GM18502 (cell line): ENCODE measurements at regions not wholly inside any gene's neighbourhood (a gene's known extent, or its start where the extent isn't known, plus 50 kb on each side); places are given as distances from the start of the nearest gene placed in this dataset.

Source experiments
- ATAC-seq: cut with Tn5 transposase; IDR thresholded peaks from one replicate; pipeline ENCODE4 v1.9.1; 2021; ENCODE audit warnings: mild to moderate bottlenecking; ENCODE audit not compliant: unreplicated experiment, poor library complexity

GRCh38 chr4:131052646-131053045, 1956.7 kb downstream of the C4orf33 start:
- ATAC-seq: no peak

- ATAC-seq: no peak
Observed at GRCh38 chr4:131054489-131055019, 1958.6 kb downstream of the C4orf33 start.

- ATAC-seq: no peak
Observed at GRCh38 chr4:131061734-131062133, 1965.8 kb downstream of the C4orf33 start.

GRCh38 chr4:131063878-131064277, 1967.9 kb downstream of the C4orf33 start:
- ATAC-seq: no peak

- ATAC-seq: no peak
Observed at GRCh38 chr4:131081069-131081468, 1985.1 kb downstream of the C4orf33 start.

- no peak for ATAC-seq
Observed at GRCh38 chr4:131084997-131085396, 1989.0 kb downstream of the C4orf33 start.

- ATAC-seq: no peak
Observed at GRCh38 chr4:131091896-131092295, 1995.9 kb downstream of the C4orf33 start.

- ATAC-seq: no peak
Observed at GRCh38 chr4:131093303-131093702, 1997.4 kb downstream of the C4orf33 start.

GRCh38 chr4:131098976-131099375, 2003.0 kb downstream of the C4orf33 start:
- no peak for ATAC-seq

GRCh38 chr4:131113273-131113672, 2017.3 kb downstream of the C4orf33 start:
- ATAC-seq: no peak

- no peak for ATAC-seq
Observed at GRCh38 chr4:131113704-131114103, 2017.8 kb downstream of the C4orf33 start.

- no peak for ATAC-seq
Observed at GRCh38 chr4:131119661-131120060, 2023.7 kb downstream of the C4orf33 start.

- no peak for ATAC-seq
Observed at GRCh38 chr4:131137196-131137595, 2011.9 kb upstream of the PCDH10 start.

- ATAC-seq: no peak
Observed at GRCh38 chr4:131159261-131159660, 1989.8 kb upstream of the PCDH10 start.

- ATAC-seq: no peak
Observed at GRCh38 chr4:131192318-131192717, 1956.8 kb upstream of the PCDH10 start.

GRCh38 chr4:131207589-131207988, 1941.5 kb upstream of the PCDH10 start:
- ATAC-seq: no peak

GRCh38 chr4:131248314-131248713, 1900.8 kb upstream of the PCDH10 start:
- ATAC-seq: no peak

- no peak for ATAC-seq
Observed at GRCh38 chr4:131251321-131251720, 1897.8 kb upstream of the PCDH10 start.

- ATAC-seq: no peak
Observed at GRCh38 chr4:131257241-131257640, 1891.9 kb upstream of the PCDH10 start.

GRCh38 chr4:131258361-131258760, 1890.7 kb upstream of the PCDH10 start:
- no peak for ATAC-seq

GRCh38 chr4:131288441-131288840, 1860.7 kb upstream of the PCDH10 start:
- ATAC-seq: no peak

- ATAC-seq: no peak
Observed at GRCh38 chr4:131296192-131296591, 1852.9 kb upstream of the PCDH10 start.

GRCh38 chr4:131302108-131302507, 1847.0 kb upstream of the PCDH10 start:
- ATAC-seq: no peak
